D721Med (cell line): ENCODE measurements at regions not wholly inside any gene's neighbourhood (a gene's known extent, or its start where the extent isn't known, plus 50 kb on each side); places are given as distances from the start of the nearest gene placed in this dataset.

Experiments used
- DNase-seq: peaks from one replicate; pipeline ENCODE4 v3.0.0; 2011; ENCODE audit warnings: low spot score; ENCODE audit not compliant: insufficient read length
- FAIRE-seq: peaks from 2 replicates; lab custom pipeline; 2011; peaks lifted over from hg19 to GRCh38; lab: Jason Lieb, UNC
- CTCF ChIP-seq: IDR thresholded peaks from 2 replicates; pipeline ENCODE4 v1.5.1; 2012; ENCODE audit warnings: mild to moderate bottlenecking, control low read depth; ENCODE audit not compliant: insufficient read depth; ENCODE audit errors: missing control alignments

GRCh38 chr20:56689318-56689717, 60.2 kb downstream of the TFAP2C start:
- TF ChIP-seq CTCF = no peak
- DNase-seq = no peak
- FAIRE-seq = no peak

GRCh38 chr20:56689852-56690485, 60.9 kb downstream of the TFAP2C start:
- no peak for DNase-seq
- FAIRE-seq = no peak

GRCh38 chr20:56690531-56691175, 61.5 kb downstream of the TFAP2C start:
- no peak for TF ChIP-seq CTCF
- DNase-seq (no peak), FAIRE-seq (no peak)

More at GRCh38 chr20:56689852-56690485, 60.9 kb downstream of the TFAP2C start:
- no peak for TF ChIP-seq CTCF

GRCh38 chr20:56691325-56691998, 62.4 kb downstream of the TFAP2C start:
- TF ChIP-seq CTCF = no peak
- FAIRE-seq (no peak), DNase-seq (no peak)

- DNase-seq (no peak), FAIRE-seq (no peak)
- TF ChIP-seq CTCF = no peak
These were observed 64.1 kb downstream of the TFAP2C start for GRCh38 chr20:56693217-56693616.

GRCh38 chr20:56697476-56697875, 68.4 kb downstream of the TFAP2C start:
- no peak for TF ChIP-seq CTCF
- FAIRE-seq = no peak
- DNase-seq = no peak
